GM12872 (cell line): ENCODE measurements at regions not wholly inside any gene's neighbourhood (a gene's known extent, or its start where the extent isn't known, plus 50 kb on each side); places are given as distances from the start of the nearest gene placed in this dataset.

Experiments used
- CTCF ChIP-seq: IDR thresholded peaks from 3 replicates; pipeline ENCODE4 v1.5.1; 2011; ENCODE audit warnings: low read depth, mild to moderate bottlenecking, low read length, moderate library complexity; ENCODE audit not compliant: insufficient read depth

GRCh38 chr16:85455534-85455933 lies 157.6 kb upstream of the GSE1 start:
- no peak for TF ChIP-seq CTCF

DNA sequence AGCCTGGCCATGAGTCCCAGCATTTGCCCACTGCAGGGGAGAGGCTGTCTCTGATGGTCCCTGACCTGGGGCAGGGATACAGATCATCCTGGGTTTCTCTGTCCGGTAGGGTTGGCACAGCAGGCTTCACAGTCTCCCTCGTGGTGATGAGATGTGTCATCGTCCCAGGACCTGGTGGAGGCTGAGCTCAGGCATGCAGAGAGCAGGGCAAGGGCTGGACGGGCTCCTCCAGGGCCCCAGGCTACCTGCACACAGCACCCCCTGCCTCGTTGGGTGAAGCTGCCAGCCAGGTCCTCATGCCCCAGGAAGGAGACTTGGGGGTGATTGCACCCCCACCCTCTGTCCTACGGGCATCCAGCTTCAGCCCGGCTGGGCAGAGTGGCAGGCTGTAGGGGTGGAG lies 155.8 kb upstream of the GSE1 start:
- TF ChIP-seq CTCF, result no peak

GRCh38 chr16:85458968-85459367 lies 154.2 kb upstream of the GSE1 start:
- no peak for TF ChIP-seq CTCF

GRCh38 chr16:85459529-85460251 lies 153.4 kb upstream of the GSE1 start:
- no peak for TF ChIP-seq CTCF

- TF ChIP-seq CTCF, result no peak
Measured at GRCh38 chr16:85460252-85461021, 152.7 kb upstream of the GSE1 start.

DNA sequence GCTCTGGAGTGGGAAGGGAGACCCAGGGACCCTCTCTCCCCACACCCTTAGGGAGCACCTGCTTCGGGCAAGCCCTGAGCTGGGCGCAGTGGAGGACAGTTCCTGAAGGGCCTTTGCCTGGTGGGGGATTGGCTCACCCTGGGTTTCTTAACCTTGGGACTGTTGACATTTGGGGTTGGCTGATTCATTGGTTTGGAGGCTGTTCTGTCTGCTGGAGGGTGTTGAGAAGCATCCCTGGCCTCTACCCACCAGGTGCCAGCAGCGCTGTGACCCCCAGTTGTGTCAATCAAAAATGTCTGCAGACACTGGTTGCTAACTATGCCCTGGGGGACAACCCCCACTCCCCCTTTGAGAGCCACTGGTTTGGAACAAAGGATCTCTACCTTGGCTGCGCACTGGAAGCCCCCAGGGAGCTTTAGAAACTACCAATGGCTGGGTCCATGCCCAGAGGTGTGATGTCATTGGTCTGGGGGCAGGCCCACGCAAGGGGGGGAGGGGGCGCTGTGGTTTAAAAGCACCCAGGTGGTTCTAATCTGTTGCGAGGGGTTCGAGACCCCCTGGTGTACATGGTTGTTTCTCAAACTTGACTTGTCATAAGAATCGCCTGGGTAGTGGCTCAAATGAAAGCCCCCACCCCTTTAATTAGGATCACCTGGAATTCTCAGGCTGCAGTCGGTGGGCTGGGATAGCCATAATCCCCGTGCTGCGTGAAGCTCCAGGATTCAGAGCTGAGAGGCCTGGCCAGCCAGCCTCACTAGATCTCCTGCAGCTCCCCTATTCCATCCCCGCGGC lies 151.9 kb upstream of the GSE1 start:
- TF ChIP-seq CTCF, result no peak
